ENCODE measurements at regions not wholly inside any gene's neighbourhood (a gene's known extent, or its start where the extent isn't known, plus 50 kb on each side); places are given as distances from the start of the nearest gene placed in this dataset.
"Not testable (repeated sequence)": the region's sequence is repeated elsewhere in the genome, so short reads cannot be mapped to it uniquely, and the experiment has no call there.

DNA sequence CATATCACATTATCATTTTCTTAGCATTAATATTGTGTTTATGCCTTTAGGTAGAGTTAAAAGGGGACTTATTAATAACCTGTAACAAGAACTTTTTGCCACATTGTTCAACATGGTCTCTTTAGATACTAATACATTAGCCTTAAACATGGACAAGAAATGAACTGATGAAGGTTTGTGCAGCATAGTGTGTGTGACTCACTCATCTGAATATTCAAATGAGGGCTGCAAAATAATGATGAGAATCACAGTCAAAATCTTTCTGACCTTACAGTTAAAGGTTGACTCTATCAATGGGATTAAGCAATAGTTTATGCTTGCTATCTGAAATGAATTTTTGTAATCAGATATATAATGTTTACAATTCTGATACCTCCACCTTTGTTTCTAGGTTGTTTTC lies 1189.3 kb upstream of the CITED2 start:
- no peak for DNase-seq

DNA sequence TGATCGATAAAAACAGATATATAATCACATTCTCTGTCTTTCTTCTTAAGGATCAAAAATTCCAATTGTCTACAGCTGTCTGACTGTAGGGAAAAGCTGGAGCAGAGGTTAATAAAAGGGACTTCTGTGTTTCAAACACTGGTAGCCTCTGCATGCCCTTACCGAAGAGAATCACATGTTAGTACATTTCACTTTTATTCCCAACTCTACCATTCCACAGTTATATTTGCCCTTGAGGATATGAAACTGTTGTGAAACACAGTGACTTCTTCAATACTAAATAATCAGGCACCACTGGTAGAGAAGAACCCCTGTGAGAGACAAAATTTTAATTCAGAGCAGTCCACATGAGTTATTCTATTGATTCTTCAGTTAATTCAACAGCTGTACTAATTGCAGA lies 1187.3 kb upstream of the CITED2 start:
- no peak for DNase-seq

- no peak for DNase-seq
Observed at GRCh38 chr6:140560671-140561070, 1186.2 kb upstream of the CITED2 start.

- DNase-seq = no peak
Observed at GRCh38 chr6:140559458-140559857, 1185.0 kb upstream of the CITED2 start.

DNA sequence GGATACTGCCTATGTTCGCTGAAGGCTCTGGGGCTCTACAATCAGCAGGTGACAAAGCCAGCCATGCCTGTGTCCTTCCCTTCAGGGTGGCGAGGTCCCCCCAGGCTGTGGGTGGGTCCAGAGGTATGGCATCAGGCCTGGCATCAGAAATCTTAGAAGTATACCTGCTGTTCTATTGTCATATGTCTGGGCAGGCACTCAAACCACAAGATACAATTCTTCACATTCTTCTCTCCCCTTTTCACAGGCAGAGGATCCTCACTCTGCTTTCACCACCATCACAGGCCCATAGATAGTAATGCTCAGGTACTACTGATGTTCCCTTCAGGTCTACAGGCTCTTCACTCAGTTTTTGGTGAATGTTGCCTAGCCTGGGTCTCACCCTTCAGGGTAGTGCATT lies 1180.0 kb upstream of the CITED2 start:
- DNase-seq = no peak

DNA sequence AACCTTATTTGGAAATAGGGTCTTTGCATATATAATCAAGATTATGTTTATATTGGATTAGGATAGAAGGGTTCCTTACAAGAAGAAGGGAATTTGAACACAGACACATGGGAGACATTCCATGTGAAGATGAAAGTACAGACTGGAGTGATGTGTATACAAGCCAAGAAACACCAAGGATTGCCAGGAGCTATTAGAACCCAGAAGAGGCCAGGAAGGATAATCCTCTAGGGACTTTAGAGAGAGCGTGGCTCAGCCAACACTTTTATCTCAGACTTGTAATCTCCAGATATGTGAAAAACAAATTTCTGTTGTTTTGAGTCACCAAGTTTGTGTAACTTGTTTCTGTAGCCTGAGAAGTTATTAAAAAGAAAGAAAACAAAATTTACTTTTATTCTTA lies 1173.9 kb upstream of the CITED2 start:
- no peak for DNase-seq

- DNase-seq = no peak
Observed at GRCh38 chr6:140546640-140547039, 1172.2 kb upstream of the CITED2 start.

- no peak for DNase-seq
Observed at GRCh38 chr6:140544431-140544830, 1170.0 kb upstream of the CITED2 start.

DNA sequence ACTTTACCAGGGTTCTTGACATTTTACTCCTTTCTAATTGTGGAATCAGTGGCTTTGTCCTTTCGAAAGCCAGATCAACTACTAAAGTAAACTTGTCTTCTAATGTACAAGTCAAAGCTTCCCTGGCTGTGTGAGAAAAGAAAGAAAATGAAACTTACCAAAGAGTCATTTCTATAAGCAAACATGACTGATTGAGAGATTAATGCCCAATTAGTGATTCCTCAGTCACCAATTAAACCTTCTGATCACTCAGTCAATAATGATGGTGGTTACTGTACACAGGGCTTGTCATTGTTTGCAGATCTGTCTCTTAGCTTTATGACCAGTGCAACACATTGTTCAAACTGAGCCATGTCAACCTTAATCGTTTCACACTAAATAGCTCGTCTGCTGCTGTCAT lies 1168.4 kb upstream of the CITED2 start:
- DNase-seq = no peak

GRCh38 chr6:140541288-140541687 lies 1166.8 kb upstream of the CITED2 start:
- no peak for DNase-seq

DNA sequence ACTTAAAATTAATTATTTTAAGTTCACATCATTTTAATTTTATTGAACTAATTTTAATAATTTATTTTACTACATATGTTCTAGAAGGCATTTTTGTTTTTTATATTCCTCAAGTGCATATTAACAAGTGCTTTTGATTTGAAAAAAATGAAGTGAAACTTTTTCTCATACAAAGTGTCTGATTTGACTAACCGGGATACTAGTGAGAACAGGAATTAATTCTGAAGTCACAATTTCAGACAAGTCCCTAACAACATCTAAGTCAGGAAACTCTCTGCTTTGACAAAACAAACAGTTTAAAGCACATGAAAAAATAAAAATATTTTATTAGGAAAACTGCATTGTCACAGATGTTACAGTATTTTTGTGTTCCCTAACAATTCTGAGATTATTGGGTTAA lies 1166.3 kb upstream of the CITED2 start:
- no peak for DNase-seq

- no peak for DNase-seq
Observed at GRCh38 chr6:140538926-140539325, 1164.5 kb upstream of the CITED2 start.

DNA sequence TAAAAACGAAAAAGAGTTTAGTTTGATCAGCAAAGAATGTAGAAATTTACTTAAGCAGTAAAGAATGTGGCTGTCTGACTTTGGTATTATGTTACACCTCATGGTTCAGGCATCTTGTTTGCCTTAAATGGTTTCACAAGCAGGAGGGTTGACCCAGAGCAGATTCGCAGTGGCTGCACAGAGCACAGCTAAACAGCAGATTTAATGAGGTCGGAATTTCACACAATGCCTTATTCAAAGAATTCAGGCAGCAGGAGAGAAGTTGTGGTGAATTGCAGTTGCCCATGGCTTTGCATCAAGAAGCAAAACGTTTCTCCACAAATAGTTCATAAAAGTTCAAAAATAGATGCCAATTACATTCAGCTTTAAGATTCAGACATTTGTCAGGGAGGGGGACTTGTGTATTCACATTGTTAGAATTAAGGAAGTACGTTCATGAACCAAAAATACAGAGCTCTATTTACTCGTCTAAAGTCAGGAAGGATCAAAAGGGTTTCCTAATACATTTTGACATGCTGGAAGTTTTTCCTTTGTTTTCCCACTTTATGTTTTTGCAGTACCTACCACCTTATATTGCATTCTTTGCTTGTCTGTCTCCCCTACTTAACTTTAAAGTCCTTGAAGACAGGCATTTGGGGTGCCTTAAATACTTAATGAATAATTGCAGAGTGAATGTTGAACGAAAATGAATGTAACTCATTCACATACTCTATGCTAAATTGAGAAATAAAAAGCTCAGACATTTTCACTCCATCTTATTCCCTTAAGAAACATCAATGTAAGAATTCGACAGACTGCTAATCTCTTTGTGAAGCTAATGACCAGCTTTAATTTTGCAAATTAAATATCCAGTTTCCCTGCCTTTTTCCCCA lies 1163.6 kb upstream of the CITED2 start:
- no peak for DNase-seq

DNA sequence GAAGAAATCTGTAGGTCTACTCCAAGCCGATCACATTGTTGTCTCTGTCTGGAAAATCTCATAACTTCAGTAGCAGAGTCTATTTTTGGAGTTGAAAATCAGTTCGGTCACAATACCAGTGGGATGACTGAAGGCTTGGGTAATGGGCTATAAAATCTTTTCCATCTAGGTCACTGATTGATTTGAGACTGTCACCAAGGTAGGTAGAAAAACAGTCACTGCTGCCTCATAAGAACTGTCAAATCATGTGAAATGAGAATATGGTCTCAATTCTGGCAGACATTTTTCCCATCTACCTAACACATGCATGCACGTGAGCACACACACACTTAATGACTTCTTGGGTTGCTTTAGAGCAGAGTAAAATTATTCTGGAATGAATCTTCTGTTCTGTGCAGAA lies 1162.8 kb upstream of the CITED2 start:
- no peak for DNase-seq

DNA sequence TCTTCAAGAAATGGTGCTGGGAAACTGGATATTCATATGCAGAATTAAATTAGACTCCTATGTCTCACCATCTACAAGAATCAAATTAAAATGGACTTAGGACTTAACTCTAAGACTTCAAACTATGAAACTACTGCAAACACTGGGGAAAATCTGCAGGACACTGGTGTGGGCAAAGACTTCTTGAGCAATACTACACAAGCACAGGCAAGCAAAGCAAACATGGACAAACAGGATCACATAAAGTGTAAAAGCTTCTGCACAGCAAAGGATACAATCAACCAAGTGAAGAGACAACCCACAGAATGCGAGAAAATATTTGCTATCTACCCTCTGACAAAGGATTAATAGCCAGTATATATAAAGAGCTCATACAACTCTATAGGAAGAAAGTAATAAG lies 1161.1 kb upstream of the CITED2 start:
- DNase-seq = no peak

- DNase-seq = no peak
Observed at GRCh38 chr6:140533526-140533925, 1159.1 kb upstream of the CITED2 start.

DNA sequence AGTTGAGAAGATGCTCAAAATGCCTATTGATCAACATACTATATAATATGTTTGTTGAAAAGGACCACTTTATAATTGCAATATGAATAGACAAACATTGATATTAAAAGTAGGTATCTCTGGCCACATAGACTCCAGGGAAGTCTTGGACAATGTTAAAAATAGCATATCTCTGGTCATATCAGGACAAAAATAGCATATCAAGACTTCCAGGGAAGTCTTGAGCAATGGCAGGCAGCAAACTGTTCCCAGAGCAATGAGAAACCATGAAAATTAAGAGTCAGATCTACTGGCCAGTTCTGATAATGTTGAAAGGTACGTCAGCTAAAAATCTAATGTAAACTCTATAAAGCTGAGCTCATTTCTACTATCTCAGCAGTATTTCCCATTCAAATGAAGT lies 1130.3 kb upstream of the CITED2 start:
- no peak for DNase-seq

GRCh38 chr6:140500849-140501248 lies 1126.4 kb upstream of the CITED2 start:
- DNase-seq = no peak

DNA sequence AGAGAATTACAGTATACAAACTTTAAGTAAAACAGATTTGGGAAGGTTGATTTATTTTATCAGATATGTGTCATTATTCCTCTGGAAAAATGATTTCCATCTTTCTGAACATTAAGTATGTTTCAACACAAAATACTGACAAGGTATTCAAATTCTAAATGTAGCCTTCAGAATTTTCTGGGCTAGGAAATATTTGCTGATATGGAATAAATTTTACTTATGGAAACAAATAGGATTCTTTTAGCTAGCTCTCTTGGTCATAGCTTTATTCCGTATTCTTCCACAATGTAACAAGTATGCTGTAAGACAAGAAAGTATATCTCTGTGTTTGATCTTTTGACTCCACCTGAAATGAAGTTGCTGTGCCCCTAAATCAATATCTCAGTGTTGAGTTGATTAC lies 1125.2 kb upstream of the CITED2 start:
- no peak for DNase-seq

DNA sequence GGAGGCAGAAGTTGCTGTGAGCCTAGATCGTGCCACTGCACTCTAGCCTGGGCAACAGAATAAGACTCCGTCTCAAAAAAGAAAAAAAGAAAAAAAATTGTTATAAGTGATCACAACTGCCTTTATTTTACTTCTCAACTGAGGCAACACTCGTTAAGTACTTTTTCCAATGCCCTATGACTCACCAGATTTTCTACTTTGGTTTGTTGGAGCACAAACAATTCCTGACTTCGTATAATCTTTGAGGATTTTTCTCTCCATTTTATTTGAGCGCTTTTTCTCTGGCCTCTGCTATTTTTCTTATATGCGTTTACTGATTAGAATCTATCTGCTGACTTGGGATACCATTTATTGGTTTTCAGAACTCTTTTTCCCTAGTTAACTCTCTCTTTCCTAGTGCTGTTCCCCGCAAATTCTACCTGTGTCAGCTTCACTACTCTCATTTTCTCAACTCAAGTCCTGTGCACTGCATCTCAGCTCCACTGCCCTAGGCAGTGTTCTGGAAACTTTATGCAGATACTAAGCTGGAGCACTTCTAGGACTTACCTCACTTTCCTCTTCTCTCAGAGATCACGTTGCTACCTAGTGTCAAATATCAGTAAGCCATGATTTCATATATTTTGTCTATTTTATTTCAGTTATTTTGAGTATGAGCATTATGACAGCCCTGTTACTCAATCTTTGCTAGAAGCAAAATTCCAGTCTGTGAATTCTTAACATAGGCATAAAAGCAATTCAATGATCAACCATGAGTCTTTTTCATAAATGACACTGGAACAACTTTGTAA lies 1120.1 kb upstream of the CITED2 start:
- no peak for DNase-seq

DNA sequence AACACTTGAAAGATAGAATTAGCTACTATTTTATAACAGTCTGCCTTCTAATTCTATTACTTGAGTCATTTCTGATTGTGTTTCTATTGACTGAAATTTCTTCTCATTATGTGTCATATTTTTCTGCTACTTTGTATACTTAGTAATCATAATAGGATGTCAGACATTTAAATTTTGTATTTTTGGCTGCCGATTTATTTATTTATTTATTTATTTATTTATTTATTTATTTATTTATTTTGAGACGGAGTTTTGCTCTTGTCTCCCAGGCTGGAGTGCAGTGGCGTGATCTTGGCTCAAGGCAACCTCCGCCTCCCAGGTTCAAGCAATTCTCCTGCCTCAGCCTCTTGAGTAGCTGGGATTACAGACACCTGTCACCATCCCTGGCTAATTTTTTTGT lies 1119.0 kb upstream of the CITED2 start:
- DNase-seq = not testable (repeated sequence)

DNA sequence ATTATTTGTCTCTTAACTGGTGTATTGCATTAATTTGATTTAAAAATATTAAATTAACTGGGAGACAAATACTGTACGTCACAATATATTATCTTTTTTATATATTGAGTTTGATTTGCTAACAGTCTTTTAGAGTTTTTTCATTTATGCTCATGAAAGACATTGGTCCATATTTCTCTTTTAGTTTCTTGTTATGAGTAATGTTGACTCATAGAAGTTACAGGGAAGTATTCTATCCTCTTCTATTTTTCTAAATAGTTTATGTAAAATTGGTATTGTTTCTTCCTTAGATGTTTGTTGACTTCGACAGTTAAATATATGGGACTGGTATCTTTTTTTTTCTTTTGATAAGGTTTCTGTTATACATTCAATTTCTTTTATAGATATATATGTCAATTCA lies 1115.6 kb upstream of the CITED2 start:
- DNase-seq = no peak

GRCh38 chr6:140487586-140487985 lies 1113.1 kb upstream of the CITED2 start:
- DNase-seq = no peak

Measured in CD4-positive, alpha-beta T cell treated with Interleukin-21 for 1 hour (primary cell).